Testis (tissue), 2 donors: ENCODE measurements at regions not wholly inside any gene's neighbourhood (a gene's known extent, or its start where the extent isn't known, plus 50 kb on each side); places are given as distances from the start of the nearest gene placed in this dataset.

Experiments used
- DNase-seq: peaks from one replicate; pipeline ENCODE4 v3.0.0-alpha.2; 2019
- H3K27ac ChIP-seq, 2 donors: fragments of 200-600 bp; sonication (generic); one replicate each; pipeline ENCODE4 v1.5.1; 2019
- H3K27me3 ChIP-seq: fragments of 200-600 bp; sonication (generic); one replicate; pipeline ENCODE4 v1.5.1; 2019
- H3K36me3 ChIP-seq: fragments of 200-600 bp; sonication (generic); one replicate; pipeline ENCODE4 v1.5.1; 2017; ENCODE audit warnings: low read depth; ENCODE audit errors: missing control alignments
- H3K4me1 ChIP-seq: fragments of 200-600 bp; sonication (generic); one replicate; pipeline ENCODE4 v1.5.1; 2019
- H3K4me3 ChIP-seq, 2 donors: fragments of 200-600 bp; sonication (generic); one replicate each; pipeline ENCODE4 v1.5.1; 2017 to 2019
- H3K9me3 ChIP-seq: fragments of 200-600 bp; sonication (generic); one replicate; pipeline ENCODE4 v1.5.1; 2017
- POLR2A ChIP-seq: fragments of 450-650 bp; IDR thresholded peaks from one replicate; pipeline ENCODE4 v1.6.1; 2017; ENCODE audit warnings: antibody characterized with exemption, mild to moderate bottlenecking, moderate library complexity
- WGBS, 2 donors: methylation state at CpG; one replicate each; pipeline ENCODE4 v1.1.5; 2018; 5-methylcytosine and 5-hydroxymethylcytosine counted together
- intact Hi-C: fragments of 100-400 bp; cut with DNase I; formaldehyde crosslinking; loops from one replicate; pipeline ENCODE4 v1.15.1; 2023; ENCODE audit warnings: low total_unique reads
- TF ChIP-seq, protein P1 (sequence below), 3 experiments: fragments of 450-650 bp in 2 of 3; fragments of 200-600 bp in 1 of 3; sonication (generic) in 1 of 3; IDR thresholded peaks; one replicate each; pipeline ENCODE4 v1.5.1; 2016 to 2019; ENCODE audit warnings: antibody characterized with exemption in 3 of 3, mild to moderate bottlenecking in 2 of 3, moderate library complexity in 1 of 3

DNA sequence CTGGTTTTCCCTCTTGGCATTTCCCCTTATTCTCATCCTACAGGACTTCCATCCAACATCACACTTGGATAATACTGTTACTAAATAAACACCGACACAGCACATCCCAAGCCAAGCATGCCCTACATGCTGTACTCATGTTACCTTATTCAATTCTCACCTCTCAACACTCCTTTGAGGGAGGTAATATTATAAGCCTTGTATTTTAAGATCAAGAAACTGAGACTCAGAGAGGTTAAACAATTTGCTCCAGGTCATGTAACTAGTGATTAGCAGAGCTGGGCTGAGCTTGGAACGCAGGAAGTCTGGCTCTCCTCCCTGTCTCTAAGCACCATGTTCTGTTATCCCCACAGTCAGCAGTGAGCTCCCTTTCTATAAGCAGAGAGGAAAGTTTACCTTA, 333.6 kb upstream of the IGFBP7 start:
- DNase-seq, result no peak
- Histone ChIP-seq H3K36me3 (no peaks in the 10 kb centered on the region), H3K27me3 (no peaks in the 10 kb centered on the region), H3K4me3 (no peak overlapping the region), H3K27ac (no peak overlapping the region), H3K4me1 (no peaks in the 10 kb centered on the region), H3K9me3 (no peaks in the 10 kb centered on the region)
- intact Hi-C loops, result no loop called here
- no peak for TF ChIP-seq POLR2A
- TF ChIP-seq, protein P1, sequence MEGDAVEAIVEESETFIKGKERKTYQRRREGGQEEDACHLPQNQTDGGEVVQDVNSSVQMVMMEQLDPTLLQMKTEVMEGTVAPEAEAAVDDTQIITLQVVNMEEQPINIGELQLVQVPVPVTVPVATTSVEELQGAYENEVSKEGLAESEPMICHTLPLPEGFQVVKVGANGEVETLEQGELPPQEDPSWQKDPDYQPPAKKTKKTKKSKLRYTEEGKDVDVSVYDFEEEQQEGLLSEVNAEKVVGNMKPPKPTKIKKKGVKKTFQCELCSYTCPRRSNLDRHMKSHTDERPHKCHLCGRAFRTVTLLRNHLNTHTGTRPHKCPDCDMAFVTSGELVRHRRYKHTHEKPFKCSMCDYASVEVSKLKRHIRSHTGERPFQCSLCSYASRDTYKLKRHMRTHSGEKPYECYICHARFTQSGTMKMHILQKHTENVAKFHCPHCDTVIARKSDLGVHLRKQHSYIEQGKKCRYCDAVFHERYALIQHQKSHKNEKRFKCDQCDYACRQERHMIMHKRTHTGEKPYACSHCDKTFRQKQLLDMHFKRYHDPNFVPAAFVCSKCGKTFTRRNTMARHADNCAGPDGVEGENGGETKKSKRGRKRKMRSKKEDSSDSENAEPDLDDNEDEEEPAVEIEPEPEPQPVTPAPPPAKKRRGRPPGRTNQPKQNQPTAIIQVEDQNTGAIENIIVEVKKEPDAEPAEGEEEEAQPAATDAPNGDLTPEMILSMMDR (IDR thresholded peaks at IDR 0.05), result no peak
- WGBS, 2 donors, result 78 to 80% methylated on average over 2 of the region's 2 CpGs

DNA sequence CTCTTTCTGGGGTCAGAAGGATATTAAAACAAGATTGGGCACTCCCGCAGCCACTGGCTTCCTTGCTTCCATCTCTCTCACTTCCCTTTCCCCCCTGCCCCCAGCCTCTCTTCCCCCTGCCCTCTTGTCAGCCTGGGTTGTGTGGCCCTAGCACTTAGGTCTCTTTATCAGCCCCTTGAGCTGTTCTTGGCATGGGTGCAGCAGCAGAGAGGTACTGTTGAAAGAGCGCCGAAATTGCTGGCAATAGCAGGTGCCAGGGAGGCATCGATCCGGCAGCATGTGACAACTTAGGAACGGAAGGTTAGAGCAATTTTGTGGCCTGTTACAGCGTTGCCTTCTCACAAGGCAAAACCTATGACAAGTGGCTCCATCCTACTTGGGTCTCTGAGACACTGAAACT, 333.1 kb upstream of the IGFBP7 start:
- no peak overlapping the region for H3K27ac ChIP-seq
- H3K27me3 ChIP-seq, result no peaks in the 10 kb centered on the region
- intact Hi-C loops, result no loop called here
- DNase-seq, result no peak
- TF ChIP-seq, protein P1 (IDR thresholded peaks at IDR 0.05), result no peak
- TF ChIP-seq POLR2A, result no peak
- no peaks in the 10 kb centered on the region for H3K9me3 ChIP-seq
- no peaks in the 10 kb centered on the region for H3K36me3 ChIP-seq
- no peak overlapping the region for H3K4me3 ChIP-seq
- no peaks in the 10 kb centered on the region for H3K4me1 ChIP-seq
- 84 to 89% methylated on average over 7 of the region's 7 CpGs for WGBS, 2 donors

- no peak overlapping the region for H3K27ac ChIP-seq
- H3K4me3 ChIP-seq, result no peak overlapping the region
- H3K36me3 ChIP-seq, result no peaks in the 10 kb centered on the region
- intact Hi-C loops, result no loop called here
- DNase-seq, result peak; percentile 69
- TF ChIP-seq, protein P1 (IDR thresholded peaks at IDR 0.05), result peak in 2 of 3 experiments; percentile 56 to 58
- TF ChIP-seq POLR2A, result no peak
- WGBS, 2 donors, result 36 to 49% methylated on average over 4 of the region's 4 CpGs
- H3K4me1 ChIP-seq, result no peaks in the 10 kb centered on the region
- no peaks in the 10 kb centered on the region for H3K27me3 ChIP-seq
- no peaks in the 10 kb centered on the region for H3K9me3 ChIP-seq
Measured at GRCh38 chr4:57442831-57443291, 332.7 kb upstream of the IGFBP7 start.

DNA sequence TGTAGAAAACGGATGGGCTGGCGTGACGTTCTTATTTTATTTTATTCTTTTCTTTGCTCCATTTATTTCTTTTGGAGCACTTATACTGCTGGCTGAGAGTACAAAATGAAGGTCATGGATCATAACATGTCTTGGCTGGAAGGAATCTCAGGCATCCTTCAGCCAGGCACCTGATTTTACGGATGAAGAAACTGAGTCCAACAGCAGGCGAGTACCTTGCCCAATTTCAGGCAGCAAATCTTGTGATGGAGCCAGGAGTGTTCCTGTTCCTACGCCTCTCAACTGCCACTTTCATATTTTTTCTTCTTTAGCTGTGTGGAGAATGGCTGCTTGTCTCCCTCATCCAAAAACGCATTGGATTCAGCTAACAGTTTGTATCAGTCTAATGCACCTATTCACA, 332.1 kb upstream of the IGFBP7 start:
- Histone ChIP-seq H3K9me3 (no peaks in the 10 kb centered on the region), H3K36me3 (no peaks in the 10 kb centered on the region), H3K27ac (no peak overlapping the region), H3K4me3 (no peak overlapping the region), H3K4me1 (no peaks in the 10 kb centered on the region), H3K27me3 (no peaks in the 10 kb centered on the region)
- 36% methylated on average over 7 of the region's 7 CpGs for WGBS, 2 donors
- TF ChIP-seq, protein P1 (IDR thresholded peaks at IDR 0.05), result no peak
- TF ChIP-seq POLR2A, result no peak
- no peak for DNase-seq
- intact Hi-C loops, result no loop called here

DNA sequence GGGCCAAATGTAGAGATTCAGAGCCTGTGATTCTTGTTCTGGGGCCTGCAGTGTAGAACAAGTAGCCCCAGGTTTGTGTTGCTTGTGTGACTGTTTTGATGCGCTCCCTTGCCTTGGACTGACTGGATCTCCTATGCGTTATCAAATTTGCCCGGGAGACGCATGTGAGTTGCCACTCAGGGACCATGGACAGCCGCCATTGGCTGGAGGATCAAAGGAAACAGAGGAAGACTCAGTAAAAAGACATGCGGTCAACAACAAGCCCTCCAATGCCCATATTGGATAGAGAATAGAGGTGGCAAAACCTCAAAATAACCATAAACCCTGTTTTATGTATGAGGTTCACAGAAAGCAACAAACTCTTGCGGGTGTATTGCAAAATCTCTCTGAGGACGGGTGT, 327.5 kb upstream of the IGFBP7 start:
- H3K27ac ChIP-seq, result no peak overlapping the region
- intact Hi-C loops, result no loop called here
- no peaks in the 10 kb centered on the region for H3K36me3 ChIP-seq
- WGBS, 2 donors, result 73 to 76% methylated on average over 7 to 8 of the region's 8 CpGs
- H3K9me3 ChIP-seq, result no peaks in the 10 kb centered on the region
- no peaks in the 10 kb centered on the region for H3K27me3 ChIP-seq
- TF ChIP-seq, protein P1 (IDR thresholded peaks at IDR 0.05), result no peak
- TF ChIP-seq POLR2A, result no peak
- H3K4me1 ChIP-seq, result no peaks in the 10 kb centered on the region
- no peak for DNase-seq
- no peak overlapping the region for H3K4me3 ChIP-seq
